ENCODE measurements at regions not wholly inside any gene's neighbourhood (a gene's known extent, or its start where the extent isn't known, plus 50 kb on each side); places are given as distances from the start of the nearest gene placed in this dataset.

GRCh38 chr4:12447451-12447850 is 1018.8 kb upstream of the HS3ST1 start:
- TF ChIP-seq, protein P1, sequence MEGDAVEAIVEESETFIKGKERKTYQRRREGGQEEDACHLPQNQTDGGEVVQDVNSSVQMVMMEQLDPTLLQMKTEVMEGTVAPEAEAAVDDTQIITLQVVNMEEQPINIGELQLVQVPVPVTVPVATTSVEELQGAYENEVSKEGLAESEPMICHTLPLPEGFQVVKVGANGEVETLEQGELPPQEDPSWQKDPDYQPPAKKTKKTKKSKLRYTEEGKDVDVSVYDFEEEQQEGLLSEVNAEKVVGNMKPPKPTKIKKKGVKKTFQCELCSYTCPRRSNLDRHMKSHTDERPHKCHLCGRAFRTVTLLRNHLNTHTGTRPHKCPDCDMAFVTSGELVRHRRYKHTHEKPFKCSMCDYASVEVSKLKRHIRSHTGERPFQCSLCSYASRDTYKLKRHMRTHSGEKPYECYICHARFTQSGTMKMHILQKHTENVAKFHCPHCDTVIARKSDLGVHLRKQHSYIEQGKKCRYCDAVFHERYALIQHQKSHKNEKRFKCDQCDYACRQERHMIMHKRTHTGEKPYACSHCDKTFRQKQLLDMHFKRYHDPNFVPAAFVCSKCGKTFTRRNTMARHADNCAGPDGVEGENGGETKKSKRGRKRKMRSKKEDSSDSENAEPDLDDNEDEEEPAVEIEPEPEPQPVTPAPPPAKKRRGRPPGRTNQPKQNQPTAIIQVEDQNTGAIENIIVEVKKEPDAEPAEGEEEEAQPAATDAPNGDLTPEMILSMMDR (IDR thresholded peaks at IDR 0.05), result no peak
- TF ChIP-seq ZFX (IDR thresholded peaks at IDR 0.05; ENCODE audit: borderline replicate concordance), result no peak
